NCI-H2029 treated with DMSO at 0.1 percent for 48 hours (cell line): ENCODE measurements at regions not wholly inside any gene's neighbourhood (a gene's known extent, or its start where the extent isn't known, plus 50 kb on each side); places are given as distances from the start of the nearest gene placed in this dataset.

Experiments
- DNase-seq: peaks from one replicate; lab custom pipeline; 2025; lab: John Stamatoyannopoulos, UW

DNA sequence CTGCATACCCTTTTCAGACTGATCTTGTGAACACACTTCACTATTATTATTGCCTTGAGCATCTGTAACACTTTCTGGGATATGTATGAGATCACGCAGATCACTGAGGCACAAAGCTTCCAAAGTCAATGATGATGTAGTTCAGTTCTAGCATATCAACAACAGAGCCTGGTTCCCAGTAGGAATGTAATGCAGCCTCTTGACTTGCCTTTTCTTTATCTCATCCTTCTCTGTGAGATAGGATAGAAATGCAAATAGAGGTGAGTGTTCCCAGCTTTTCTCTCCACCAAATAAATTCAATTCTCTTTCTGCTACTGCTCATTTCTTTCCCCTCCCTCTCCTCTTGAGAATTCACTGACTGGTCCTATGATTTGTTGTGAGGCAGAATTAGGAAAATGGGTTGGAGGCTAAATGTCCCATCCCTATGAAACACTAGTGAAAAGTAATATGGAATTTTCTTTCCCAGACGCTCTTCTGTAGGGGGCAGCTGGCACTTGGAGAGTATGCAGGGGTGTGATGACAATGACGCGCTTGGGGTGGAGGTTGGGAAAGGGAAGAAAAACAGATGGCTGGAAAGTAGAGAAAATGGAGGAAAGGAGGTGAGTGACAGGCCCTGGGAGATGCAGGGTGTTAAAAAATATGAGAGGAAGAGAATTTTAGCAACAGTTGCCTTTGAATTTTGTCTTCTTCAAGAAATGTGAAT is 96.0 kb upstream of the TMTC1 start:
- no peak for DNase-seq

DNA sequence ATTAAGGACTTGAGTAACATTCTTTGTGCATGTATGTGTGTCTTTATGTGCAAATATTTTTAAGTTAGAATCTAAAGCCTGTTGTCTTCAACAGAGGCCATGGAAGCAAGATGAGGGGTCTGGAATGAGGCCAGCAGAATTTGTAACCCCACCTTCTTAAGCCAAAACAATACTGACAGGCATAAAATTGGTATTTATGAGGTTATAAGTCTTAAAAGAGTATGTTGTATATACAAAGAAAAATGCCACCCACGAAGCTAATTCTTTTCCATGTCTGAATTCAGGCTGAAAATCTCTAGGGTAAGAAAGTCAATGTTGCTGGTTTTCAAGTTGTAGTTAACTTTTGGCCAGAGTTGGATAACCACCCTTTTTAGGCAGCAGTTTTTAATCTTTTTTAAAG is 86.2 kb upstream of the TMTC1 start:
- DNase-seq, result no peak

DNA sequence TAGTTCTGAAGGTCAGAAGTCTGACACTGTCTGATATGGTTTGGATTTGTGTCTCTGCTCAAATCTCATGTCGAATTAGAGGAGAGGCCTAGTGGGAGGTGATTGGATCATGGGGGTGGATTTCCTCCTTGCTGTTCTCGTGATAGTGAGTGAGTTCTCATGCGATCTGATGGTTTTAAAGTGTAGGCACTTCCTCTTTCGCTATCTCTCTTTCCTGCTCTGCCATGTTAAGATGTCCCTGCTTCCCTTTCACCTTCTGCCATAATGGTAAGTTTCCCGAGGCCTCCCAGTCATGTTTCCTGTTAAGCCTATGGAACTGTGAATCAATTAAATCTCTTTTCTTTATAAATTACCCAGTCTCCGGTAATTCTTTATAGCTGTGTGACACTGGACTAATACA is 84.1 kb upstream of the TMTC1 start:
- DNase-seq, result no peak

DNA sequence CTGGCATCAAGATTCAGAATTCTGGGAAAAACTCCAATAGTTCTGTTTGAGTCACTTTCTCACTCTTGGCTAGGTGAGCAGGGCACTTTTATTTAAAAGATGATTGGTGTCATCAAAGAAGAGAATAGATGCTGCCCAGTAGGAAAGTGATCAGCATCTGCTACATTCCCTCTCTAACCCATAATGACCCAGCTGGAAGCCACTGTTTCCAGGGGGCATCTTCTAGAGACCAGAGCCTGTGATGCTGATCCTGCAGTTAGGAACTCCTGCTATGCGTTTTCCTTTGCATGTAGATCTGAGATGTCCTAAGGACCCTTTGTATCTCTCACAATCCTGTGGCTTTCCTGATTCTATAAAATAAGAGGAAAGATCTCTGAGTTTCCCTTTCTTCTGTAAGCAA is 79.9 kb upstream of the TMTC1 start:
- DNase-seq, result no peak

DNA sequence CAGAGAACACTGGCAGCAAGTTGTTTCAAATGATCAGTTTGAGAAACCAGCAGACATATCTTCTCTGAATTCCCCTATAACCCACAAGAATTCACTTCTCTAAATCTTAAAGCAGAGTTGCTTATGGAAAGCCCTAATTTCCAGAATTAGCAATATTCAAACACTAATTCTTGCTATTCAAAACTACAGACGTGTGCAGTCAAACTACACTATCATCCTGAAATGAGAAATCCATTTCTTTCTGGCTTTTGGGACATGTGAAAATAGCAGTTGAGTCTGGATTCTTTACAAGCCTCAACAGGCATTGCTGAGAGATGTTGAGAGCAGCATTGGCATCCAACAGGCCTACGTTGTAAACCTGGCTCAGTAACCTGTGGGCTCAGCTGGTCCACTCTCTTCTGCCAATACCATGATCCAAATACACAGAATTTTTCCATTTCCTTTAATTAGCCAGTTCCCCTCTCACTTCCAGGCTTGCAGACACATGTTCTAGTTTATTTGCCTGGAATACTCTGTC is 74.6 kb upstream of the TMTC1 start:
- DNase-seq, result no peak

GRCh38 chr12:29847246-29847645 is 63.5 kb upstream of the TMTC1 start:
- DNase-seq, result no peak

GRCh38 chr12:29844667-29845066 is 60.9 kb upstream of the TMTC1 start:
- DNase-seq, result no peak

DNA sequence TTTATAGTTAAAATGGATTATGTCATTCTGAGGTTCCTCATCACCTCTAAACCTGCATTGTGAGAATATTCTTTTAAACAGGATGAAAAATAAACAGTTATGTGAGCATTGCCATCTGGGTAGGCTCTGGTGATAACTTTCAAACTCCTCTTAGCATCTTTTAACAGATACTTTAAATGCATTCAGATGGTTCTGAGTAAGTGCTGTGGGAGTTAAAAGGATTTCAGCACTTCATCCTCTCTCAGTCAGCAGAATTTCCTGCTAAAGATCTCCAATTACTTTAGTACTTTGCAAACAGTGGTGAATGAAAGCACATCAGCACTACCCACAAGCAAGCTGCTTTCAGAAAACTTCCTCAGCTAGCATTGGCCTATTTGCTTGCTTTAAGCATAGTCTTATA is 59.3 kb upstream of the TMTC1 start:
- no peak for DNase-seq

DNA sequence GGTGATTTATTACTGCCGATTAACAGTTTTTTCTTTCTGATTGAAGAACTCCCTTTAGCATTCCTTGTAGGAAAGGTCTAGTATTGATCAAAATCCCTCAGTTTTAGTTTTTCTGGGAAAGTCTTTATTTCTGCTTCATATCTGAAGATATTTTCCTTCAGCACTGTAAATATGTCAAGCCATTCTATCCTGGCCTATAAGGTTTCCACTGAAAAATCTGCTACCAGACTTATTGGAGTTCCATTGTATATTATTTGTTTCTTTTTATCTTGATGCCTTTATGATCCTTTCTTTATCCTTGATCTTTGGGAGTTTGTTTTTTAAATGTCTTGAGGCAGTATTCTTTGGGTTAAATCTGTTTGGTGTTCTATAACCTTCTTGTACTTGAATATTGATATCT is 55.0 kb upstream of the TMTC1 start:
- no peak for DNase-seq
